OCI-LY7 (cell line): ENCODE measurements at regions not wholly inside any gene's neighbourhood (a gene's known extent, or its start where the extent isn't known, plus 50 kb on each side); places are given as distances from the start of the nearest gene placed in this dataset.

Source experiments
- CTCF ChIP-seq: fragments of 200-600 bp; sonication (generic); conservative IDR thresholded peaks from 2 replicates; pipeline ENCODE4 v1.5.1; 2014; ENCODE audit warnings: mild to moderate bottlenecking, antibody characterized with exemption, low read length, moderate library complexity, mixed read lengths
- EZH2phosphoT487 ChIP-seq: fragments of 200-600 bp; sonication (generic); IDR thresholded peaks from 2 replicates; pipeline ENCODE4 v1.6.1; 2018; ENCODE audit warnings: low read depth, borderline replicate concordance, mild to moderate bottlenecking, mixed run types, antibody characterized with exemption, low read length, moderate library complexity, mixed read lengths

- TF ChIP-seq CTCF (no peak), EZH2phosphoT487 (no peak)
Measured at GRCh38 chr2:11057031-11057430, 98.2 kb upstream of the SLC66A3 start.
